ENCODE measurements at regions not wholly inside any gene's neighbourhood (a gene's known extent, or its start where the extent isn't known, plus 50 kb on each side); places are given as distances from the start of the nearest gene placed in this dataset.

GRCh38 chr17:74151551-74152315, 51.7 kb upstream of the RPL38 start:
- Histone ChIP-seq H4K5ac (ENCODE audit: insufficient read length, low read depth, low read length) (no peak overlapping the region), H2BK15ac (ENCODE audit: low read length) (peak overlapping the region; percentile 74; the same call in 1 of the 2 replicates), H3K56ac (replicated peaks; ENCODE audit: insufficient read length, low read depth, low read length) (no peak overlapping the region), H3K23ac (ENCODE audit: insufficient read length) (no peak overlapping the region), H3K79me1 (ENCODE audit: low read depth, low read length) (no peaks in the 10 kb centered on the region), H3K9me3 (ENCODE audit: insufficient read depth in 2 of 2, low read depth in 1 of 2, low read length in 1 of 2) (no peaks in the 10 kb centered on the region), H3K4me3 (ENCODE audit: extremely low read depth in 1 of 4, insufficient read depth in 2 of 4, low read depth in 3 of 4, low read length in 4 of 4) (no peak overlapping the region), H2AFZ (ENCODE audit: low read length) (no peak overlapping the region), H2BK5ac (ENCODE audit: low read depth, low read length) (no peak overlapping the region), H2AK5ac (ENCODE audit: low read depth, low read length) (no peak overlapping the region), H2BK20ac (ENCODE audit: low read length) (no peak overlapping the region), H4K91ac (replicated peaks; ENCODE audit: insufficient read length, low read length) (no peak overlapping the region), H3K27me3 (replicated peaks in 1 of 4; ENCODE audit: control insufficient read depth in 3 of 4, extremely low read depth in 1 of 4, insufficient read depth in 3 of 4, low read length in 3 of 4) (peaks cover 0 to 3% (median 0%) of the 10 kb centered on the region in 4 experiments; a peak in 1 of 7 replicates), H4K20me1 (replicated peaks in 1 of 2; ENCODE audit: control insufficient read depth in 1 of 2, insufficient read depth in 2 of 2, low read length in 2 of 2) (no peaks in the 10 kb centered on the region), H3K4me2 (ENCODE audit: insufficient read depth in 1 of 2, low read depth in 2 of 2, low read length in 2 of 2) (no peak overlapping the region), H2BK120ac (replicated peaks; ENCODE audit: low read depth, low read length) (no peak overlapping the region), H3K23me2 (ENCODE audit: low read depth, low read length) (no peaks in the 10 kb centered on the region), H3K27ac (ENCODE audit: low read depth, low read length) (no peak overlapping the region), H3K18ac (ENCODE audit: extremely low read depth, low read length) (no peak overlapping the region), H3K9ac (replicated peaks in 1 of 4; ENCODE audit: extremely low read depth in 1 of 4, low read depth in 3 of 4, low read length in 3 of 4) (no peak overlapping the region), H3K14ac (ENCODE audit: insufficient read length) (no peak overlapping the region), H3K4ac (replicated peaks; ENCODE audit: insufficient read length, low read depth, low read length) (no peak overlapping the region), H3K4me1 (replicated peaks in 1 of 4; ENCODE audit: control insufficient read depth in 3 of 4, insufficient read depth in 4 of 4, low read length in 3 of 4) (peaks cover 0 to 9% (median 2%) of the 10 kb centered on the region in 4 experiments; a peak in 1 of 7 replicates), H3K79me2 (ENCODE audit: control insufficient read depth in 1 of 2, insufficient read depth in 2 of 2, low read length in 2 of 2) (no peaks in the 10 kb centered on the region), H4K8ac (ENCODE audit: extremely low read depth, insufficient read depth, low read length) (no peak overlapping the region), H2BK12ac (ENCODE audit: low read depth, low read length) (no peak overlapping the region), H3K36me3 (ENCODE audit: control insufficient read depth in 2 of 4, insufficient read depth in 4 of 4, low read length in 3 of 4) (no peaks in the 10 kb centered on the region)
- TF ChIP-seq CHD2 (IDR thresholded peaks at IDR 0.05; ENCODE audit: low read length): no peak
- DNase-seq (ENCODE audit: low read depth in 1 of 2, low spot score in 2 of 2): no peak
- 93% methylated on average over 18 of the region's 18 CpGs; no CpG with 5 or more reads in 1 of the 2 experiments for WGBS, 2 experiments (ENCODE audit: extremely low coverage in 1 of 2, insufficient coverage in 1 of 2, insufficient read length in 1 of 2, insufficient replicate concordance in 2 of 2, low coverage in 1 of 2, low lambda C conversion rate in 2 of 2, missing lambda C conversion rate in 1 of 2)
- CTCF ChIA-PET (ENCODE audit: partially characterized antibody): interaction anchor here (0.6 to 1.1 kb wide), 3 partner anchors 10 to 35 kb away, joined by 3 to 4 read pairs (median 4); no protein-coding TSS in a partner anchor
- POLR2A ChIA-PET (ENCODE audit: partially characterized antibody): no interaction called here
- FAIRE-seq: no peak
